Hepatic stellate cell (primary cell): ENCODE measurements at regions not wholly inside any gene's neighbourhood (a gene's known extent, or its start where the extent isn't known, plus 50 kb on each side); places are given as distances from the start of the nearest gene placed in this dataset.

Experiments used
- DNase-seq: peaks from one replicate; pipeline ENCODE4 v3.0.0; 2011; ENCODE audit warnings: low spot score

- DNase-seq: no peak
These were observed 59.0 kb upstream of the MED9 start for GRCh38 chr17:17417718-17418181.

- DNase-seq: no peak
These were observed 57.6 kb upstream of the MED9 start for GRCh38 chr17:17419166-17419565.

GRCh38 chr17:17419631-17420030 lies 57.2 kb upstream of the MED9 start:
- DNase-seq: no peak

- no peak for DNase-seq
These were observed 56.7 kb upstream of the MED9 start for GRCh38 chr17:17420082-17420481.

- peak; percentile 94 for DNase-seq
These were observed 56.1 kb upstream of the MED9 start for GRCh38 chr17:17420561-17421269.

DNA sequence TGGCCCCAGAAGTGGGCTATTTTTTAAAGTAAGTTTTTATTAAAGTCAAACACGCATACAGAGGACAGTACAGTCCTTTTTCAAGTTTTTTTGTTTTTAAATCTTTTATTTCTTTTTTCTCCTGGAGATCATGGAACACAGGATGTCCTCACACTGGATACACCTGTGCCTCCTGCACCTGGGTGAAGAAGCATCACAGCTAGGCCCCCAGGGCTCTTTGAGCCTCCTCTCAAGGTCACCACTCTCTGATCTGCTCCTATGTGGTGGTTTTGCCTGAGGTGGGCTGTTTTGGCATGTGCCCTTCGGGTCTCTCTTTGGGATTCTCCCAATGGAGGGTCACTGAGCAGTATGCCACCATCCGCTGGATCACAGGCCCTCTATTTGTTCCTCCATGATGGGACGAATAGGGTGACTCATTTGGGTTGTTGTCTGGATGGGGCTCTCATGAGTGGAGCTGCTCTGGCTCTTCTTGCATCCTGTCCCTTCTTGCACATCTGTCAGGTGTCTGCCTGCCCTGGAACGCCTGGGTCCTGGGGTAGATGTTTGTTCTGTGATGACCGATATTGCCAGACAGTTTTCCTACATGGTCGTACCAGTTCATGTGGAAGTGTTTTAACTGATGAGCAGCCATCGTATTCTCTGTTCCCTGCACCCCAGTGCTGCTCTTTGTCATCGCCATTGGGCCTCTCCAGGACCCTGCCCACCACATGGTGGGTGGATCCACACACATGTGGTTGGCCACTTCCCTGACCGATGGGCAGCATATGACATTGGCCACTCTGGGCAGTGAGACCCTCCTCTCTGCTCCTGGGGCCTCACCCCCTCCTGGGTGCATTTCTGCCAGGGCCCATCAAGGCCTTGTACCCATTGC lies 55.2 kb upstream of the MED9 start:
- no peak for DNase-seq

- DNase-seq: no peak
These were observed 54.6 kb upstream of the MED9 start for GRCh38 chr17:17422217-17422610.

GRCh38 chr17:17422641-17423040 lies 54.2 kb upstream of the MED9 start:
- no peak for DNase-seq

DNA sequence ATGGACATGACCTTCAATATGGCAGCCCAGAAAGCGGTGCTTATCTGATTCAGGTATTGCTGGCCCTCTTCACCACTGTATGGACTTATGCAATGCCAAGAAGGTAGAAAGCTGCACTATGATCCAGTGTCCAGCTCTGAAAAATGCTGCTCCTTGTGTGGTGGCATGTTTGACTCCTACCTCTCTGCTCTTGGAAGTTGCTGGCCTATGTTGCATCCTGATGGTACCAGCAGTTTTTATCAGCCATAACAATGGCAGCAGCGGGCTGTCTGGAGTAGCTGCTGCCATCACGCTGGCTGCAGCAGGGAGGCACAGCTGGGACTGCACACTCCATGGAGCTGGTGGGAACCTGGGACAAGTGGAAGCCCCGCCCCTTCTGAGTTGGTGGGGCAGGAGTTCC lies 53.1 kb upstream of the MED9 start:
- DNase-seq: no peak

GRCh38 chr17:17424552-17424951 lies 52.2 kb upstream of the MED9 start:
- DNase-seq: no peak

DNA sequence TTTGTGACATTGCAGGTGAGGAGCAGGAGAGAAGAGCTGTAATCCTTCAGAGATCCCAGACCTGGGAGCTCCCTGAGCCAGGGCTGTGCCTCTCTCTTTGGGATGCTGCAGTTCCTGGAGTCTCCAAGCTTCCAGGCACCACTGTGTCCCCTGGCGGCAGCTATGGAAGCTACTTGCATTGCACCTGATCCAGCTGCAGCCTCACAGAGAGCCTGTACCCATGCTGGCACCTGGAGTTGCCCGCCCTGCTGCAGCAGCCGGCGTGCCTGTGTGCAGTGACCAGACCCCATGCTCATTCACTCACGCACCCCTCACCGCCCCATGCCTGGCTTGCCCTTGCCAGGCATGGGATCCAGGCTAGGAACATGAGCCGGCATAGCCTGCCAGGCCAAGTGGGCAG lies 51.8 kb upstream of the MED9 start:
- no peak for DNase-seq

GRCh38 chr17:17425591-17425990 lies 51.2 kb upstream of the MED9 start:
- DNase-seq: no peak

DNA sequence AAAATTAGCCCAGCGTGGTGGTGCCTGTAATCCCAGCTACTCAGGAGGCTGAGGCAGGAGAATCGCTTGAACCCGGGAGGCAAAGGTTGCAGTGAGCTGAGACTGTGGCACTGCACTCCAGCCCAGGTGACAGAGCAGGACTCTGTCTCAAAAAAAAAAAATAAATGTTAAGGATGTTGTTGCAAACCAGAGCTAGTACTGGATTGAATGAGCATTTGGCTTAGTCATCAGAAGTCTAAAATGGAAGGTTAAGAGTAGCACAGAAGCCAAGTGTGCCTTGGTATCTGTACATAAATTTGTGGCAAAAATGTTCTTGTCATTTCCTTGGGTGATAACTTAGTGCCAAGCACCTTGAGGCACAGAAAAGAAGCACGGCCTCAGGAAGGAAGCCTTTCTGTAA lies 50.6 kb upstream of the MED9 start:
- DNase-seq: no peak
